HEK293T (cell line): ENCODE measurements at regions not wholly inside any gene's neighbourhood (a gene's known extent, or its start where the extent isn't known, plus 50 kb on each side); places are given as distances from the start of the nearest gene placed in this dataset.

Experiments used
- ELF4 ChIP-seq: fragments of 450-650 bp; IDR thresholded peaks from 2 replicates; pipeline ENCODE4 v1.6.1; 2017; ENCODE audit warnings: antibody characterized with exemption
- L3MBTL2 ChIP-seq: fragments of 450-650 bp; conservative IDR thresholded peaks from 2 replicates; pipeline ENCODE4 v1.6.1; 2016; ENCODE audit warnings: mild to moderate bottlenecking

DNA sequence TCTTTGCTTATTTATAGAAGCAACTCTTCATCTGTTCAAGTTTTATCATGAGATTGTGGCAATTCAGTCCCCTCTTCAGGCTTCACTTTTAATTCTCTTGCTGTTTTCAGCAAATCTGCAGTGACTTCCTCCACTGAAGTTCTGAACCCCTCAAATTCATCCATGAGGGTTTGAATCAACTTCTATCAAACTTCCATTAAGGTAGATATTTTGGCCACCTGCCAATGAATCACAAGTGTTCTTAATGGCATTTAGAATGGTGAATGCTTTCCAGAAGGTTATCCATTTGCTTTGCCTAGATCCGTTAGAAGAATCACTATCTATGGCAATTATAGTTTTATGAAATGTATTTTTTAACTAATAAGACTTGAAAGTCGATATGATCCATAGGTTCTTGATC lies 946.7 kb upstream of the B3GALT2 start:
- TF ChIP-seq ELF4 (no peak), L3MBTL2 (no peak)
